WTC11 (cell line): ENCODE measurements at regions not wholly inside any gene's neighbourhood (a gene's known extent, or its start where the extent isn't known, plus 50 kb on each side); places are given as distances from the start of the nearest gene placed in this dataset.

ENCODE experiments used
- ATAC-seq: fragments of 200-7000 bp; cut with Tn5 transposase; 2 replicates; pipeline ENCODE4 v1.10.0; 2021; ENCODE audit warnings: mild to moderate bottlenecking, moderate library complexity
- CTCF ChIA-PET: fragments of 300-600 bp; sonication (Branson Sonifier 250); formaldehyde crosslinking; loops from one replicate; lab custom pipeline; 2021; ENCODE audit warnings: antibody characterized with exemption; lab: Charles Lee
- POLR2A ChIA-PET: fragments of 350-600 bp; sonication (Branson Sonifier 250); formaldehyde crosslinking; loops from one replicate; lab custom pipeline; 2021; ENCODE audit warnings: antibody characterized with exemption; lab: Charles Lee
- DNase-seq: peaks from one replicate; pipeline ENCODE4 v3.0.0; 2021; ENCODE audit warnings: low spot score
- H3K27ac Mint-ChIP-seq: 2 replicates; pipeline ENCODE4 v1.8.0; 2021; ENCODE audit warnings: mixed read lengths
- H3K27me3 Mint-ChIP-seq: 2 replicates; pipeline ENCODE4 v1.8.0; 2021; ENCODE audit warnings: low read depth, mild to moderate bottlenecking, moderate library complexity, mixed read lengths
- H3K36me3 Mint-ChIP-seq: 2 replicates; pipeline ENCODE4 v1.8.0; 2021; ENCODE audit warnings: mixed read lengths
- H3K4me1 Mint-ChIP-seq: 2 replicates; pipeline ENCODE4 v1.8.0; 2022; ENCODE audit warnings: mixed read lengths
- H3K4me3 Mint-ChIP-seq: 2 replicates; pipeline ENCODE4 v1.8.0; 2021; ENCODE audit warnings: mild to moderate bottlenecking, moderate library complexity, mixed read lengths
- H3K9me3 Mint-ChIP-seq: 2 replicates; pipeline ENCODE4 v1.8.0; 2021; ENCODE audit warnings: mixed read lengths
- AR ChIP-seq: fragments of 250-450 bp; sonication (Bioruptor Pico); IDR thresholded peaks from 2 replicates; pipeline ENCODE4 v1.9.0; 2021; ENCODE audit warnings: mild to moderate bottlenecking
- ATF2 ChIP-seq: sonication (generic); formaldehyde crosslinking; IDR thresholded peaks from 2 replicates; pipeline ENCODE4 v1.8.1; 2022; ENCODE audit warnings: low read depth, missing genetic modification reagents, borderline replicate concordance
- ERG ChIP-seq: fragments of 250-450 bp; sonication (Bioruptor Pico); IDR thresholded peaks from 2 replicates; pipeline ENCODE4 v1.8.0; 2021; ENCODE audit warnings: mild to moderate bottlenecking
- FOXJ3 ChIP-seq: sonication (generic); formaldehyde crosslinking; IDR thresholded peaks from 2 replicates; pipeline ENCODE4 v1.9.0; 2021; ENCODE audit warnings: missing genetic modification reagents, mild to moderate bottlenecking, borderline replicate concordance
- FOXP4 ChIP-seq: sonication (generic); formaldehyde crosslinking; IDR thresholded peaks from 2 replicates; pipeline ENCODE4 v1.8.0; 2022; ENCODE audit warnings: mild to moderate bottlenecking, missing genetic modification reagents
- IRF2 ChIP-seq: sonication (generic); formaldehyde crosslinking; IDR thresholded peaks from 2 replicates; pipeline ENCODE4 v1.8.0; 2022; ENCODE audit warnings: low read depth, missing genetic modification reagents, borderline replicate concordance
- MLX ChIP-seq: sonication (generic); formaldehyde crosslinking; IDR thresholded peaks from 2 replicates; pipeline ENCODE4 v1.8.1; 2023; ENCODE audit warnings: mild to moderate bottlenecking, missing genetic modification reagents, moderate library complexity
- NFATC4 ChIP-seq: fragments of 250-450 bp; sonication (Bioruptor Pico); IDR thresholded peaks from 2 replicates; pipeline ENCODE4 v1.9.0; 2021; ENCODE audit warnings: mild to moderate bottlenecking
- OVOL2 ChIP-seq: fragments of 250-450 bp; sonication (Bioruptor Pico); IDR thresholded peaks from 2 replicates; pipeline ENCODE4 v1.9.0; 2021; ENCODE audit warnings: mild to moderate bottlenecking, borderline replicate concordance
- RORB ChIP-seq: fragments of 250-450 bp; sonication (Bioruptor Pico); IDR thresholded peaks from 2 replicates; pipeline ENCODE4 v1.9.0; 2021; ENCODE audit warnings: mild to moderate bottlenecking
- SMAD3 ChIP-seq: sonication (generic); formaldehyde crosslinking; IDR thresholded peaks from 2 replicates; pipeline ENCODE4 v1.8.0; 2022; ENCODE audit warnings: missing genetic modification reagents, mild to moderate bottlenecking, borderline replicate concordance
- TEAD4 ChIP-seq: sonication (generic); formaldehyde crosslinking; IDR thresholded peaks from 2 replicates; pipeline ENCODE4 v1.8.0; 2022; ENCODE audit warnings: mild to moderate bottlenecking, missing genetic modification reagents
- USF1 ChIP-seq: sonication (generic); formaldehyde crosslinking; IDR thresholded peaks from 2 replicates; pipeline ENCODE4 v1.8.0; 2022; ENCODE audit warnings: mild to moderate bottlenecking, missing genetic modification reagents
- ZNF121 ChIP-seq: sonication (generic); formaldehyde crosslinking; IDR thresholded peaks from 2 replicates; pipeline ENCODE4 v1.8.0; 2023; ENCODE audit warnings: missing genetic modification reagents
- ZNF232 ChIP-seq: sonication (generic); formaldehyde crosslinking; IDR thresholded peaks from 2 replicates; pipeline ENCODE4 v1.8.0; 2022; ENCODE audit warnings: mild to moderate bottlenecking, missing genetic modification reagents
- ZNF317 ChIP-seq: sonication (generic); formaldehyde crosslinking; IDR thresholded peaks from 2 replicates; pipeline ENCODE4 v1.8.1; 2023; ENCODE audit warnings: low read depth, mild to moderate bottlenecking, moderate library complexity, missing genetic modification reagents, borderline replicate concordance
- ZNF423 ChIP-seq: fragments of 250-450 bp; sonication (Bioruptor Pico); IDR thresholded peaks from 2 replicates; pipeline ENCODE4 v2.1.2; 2022; ENCODE audit warnings: mild to moderate bottlenecking, moderate library complexity
- ZNF671 ChIP-seq: fragments of 250-450 bp; sonication (Bioruptor Pico); IDR thresholded peaks from 2 replicates; pipeline ENCODE4 v1.8.0; 2021; ENCODE audit warnings: mild to moderate bottlenecking
- TF ChIP-seq, protein P1 (sequence below): sonication (generic); formaldehyde crosslinking; conservative IDR thresholded peaks from 2 replicates; pipeline ENCODE4 v1.8.1; 2022; ENCODE audit warnings: mild to moderate bottlenecking, missing genetic modification reagents
- TF ChIP-seq, protein P2 (sequence below): sonication (generic); formaldehyde crosslinking; IDR thresholded peaks from 2 replicates; pipeline ENCODE4 v1.8.1; 2023; ENCODE audit warnings: mild to moderate bottlenecking, missing genetic modification reagents, borderline replicate concordance

GRCh38 chr18:54710900-54711281 lies 117.4 kb upstream of the RAB27B start:
- TF ChIP-seq FOXP4 (no peak), FOXJ3 (CRISPR knock-in tag) (no peak), ERG (CRISPR knock-in tag) (no peak), ATF2 (CRISPR knock-in tag) (no peak), OVOL2 (no peak), ZNF317 (no peak), RORB (CRISPR knock-in tag) (no peak), SMAD3 (CRISPR knock-in tag) (no peak), ZNF232 (CRISPR knock-in tag) (no peak), AR (no peak), USF1 (CRISPR knock-in tag) (no peak), NFATC4 (CRISPR knock-in tag) (no peak), ZNF423 (CRISPR knock-in tag) (no peak), ZNF671 (CRISPR knock-in tag) (no peak), TEAD4 (no peak), MLX (no peak), IRF2 (CRISPR knock-in tag) (no peak), ZNF121 (CRISPR knock-in tag) (no peak)
- TF ChIP-seq, protein P1, sequence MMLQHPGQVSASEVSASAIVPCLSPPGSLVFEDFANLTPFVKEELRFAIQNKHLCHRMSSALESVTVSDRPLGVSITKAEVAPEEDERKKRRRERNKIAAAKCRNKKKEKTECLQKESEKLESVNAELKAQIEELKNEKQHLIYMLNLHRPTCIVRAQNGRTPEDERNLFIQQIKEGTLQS (CRISPR knock-in tag) = no peak
- TF ChIP-seq, protein P2, sequence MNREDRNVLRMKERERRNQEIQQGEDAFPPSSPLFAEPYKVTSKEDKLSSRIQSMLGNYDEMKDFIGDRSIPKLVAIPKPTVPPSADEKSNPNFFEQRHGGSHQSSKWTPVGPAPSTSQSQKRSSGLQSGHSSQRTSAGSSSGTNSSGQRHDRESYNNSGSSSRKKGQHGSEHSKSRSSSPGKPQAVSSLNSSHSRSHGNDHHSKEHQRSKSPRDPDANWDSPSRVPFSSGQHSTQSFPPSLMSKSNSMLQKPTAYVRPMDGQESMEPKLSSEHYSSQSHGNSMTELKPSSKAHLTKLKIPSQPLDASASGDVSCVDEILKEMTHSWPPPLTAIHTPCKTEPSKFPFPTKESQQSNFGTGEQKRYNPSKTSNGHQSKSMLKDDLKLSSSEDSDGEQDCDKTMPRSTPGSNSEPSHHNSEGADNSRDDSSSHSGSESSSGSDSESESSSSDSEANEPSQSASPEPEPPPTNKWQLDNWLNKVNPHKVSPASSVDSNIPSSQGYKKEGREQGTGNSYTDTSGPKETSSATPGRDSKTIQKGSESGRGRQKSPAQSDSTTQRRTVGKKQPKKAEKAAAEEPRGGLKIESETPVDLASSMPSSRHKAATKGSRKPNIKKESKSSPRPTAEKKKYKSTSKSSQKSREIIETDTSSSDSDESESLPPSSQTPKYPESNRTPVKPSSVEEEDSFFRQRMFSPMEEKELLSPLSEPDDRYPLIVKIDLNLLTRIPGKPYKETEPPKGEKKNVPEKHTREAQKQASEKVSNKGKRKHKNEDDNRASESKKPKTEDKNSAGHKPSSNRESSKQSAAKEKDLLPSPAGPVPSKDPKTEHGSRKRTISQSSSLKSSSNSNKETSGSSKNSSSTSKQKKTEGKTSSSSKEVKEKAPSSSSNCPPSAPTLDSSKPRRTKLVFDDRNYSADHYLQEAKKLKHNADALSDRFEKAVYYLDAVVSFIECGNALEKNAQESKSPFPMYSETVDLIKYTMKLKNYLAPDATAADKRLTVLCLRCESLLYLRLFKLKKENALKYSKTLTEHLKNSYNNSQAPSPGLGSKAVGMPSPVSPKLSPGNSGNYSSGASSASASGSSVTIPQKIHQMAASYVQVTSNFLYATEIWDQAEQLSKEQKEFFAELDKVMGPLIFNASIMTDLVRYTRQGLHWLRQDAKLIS (CRISPR knock-in tag) = no peak
- no peak for ATAC-seq
- ChIA-PET CTCF (no interaction called here), POLR2A (no interaction called here)
- Mint-ChIP-seq H3K4me3 (no peak overlapping the region), H3K27me3 (no peaks in the 10 kb centered on the region; the same call in 1 of the 2 replicates), H3K36me3 (no peaks in the 10 kb centered on the region), H3K4me1 (no peaks in the 10 kb centered on the region), H3K9me3 (peaks cover 19% of the 10 kb centered on the region), H3K27ac (no peak overlapping the region)
- DNase-seq = no peak
